ENCODE measurements at regions not wholly inside any gene's neighbourhood (a gene's known extent, or its start where the extent isn't known, plus 50 kb on each side); places are given as distances from the start of the nearest gene placed in this dataset.

DNA sequence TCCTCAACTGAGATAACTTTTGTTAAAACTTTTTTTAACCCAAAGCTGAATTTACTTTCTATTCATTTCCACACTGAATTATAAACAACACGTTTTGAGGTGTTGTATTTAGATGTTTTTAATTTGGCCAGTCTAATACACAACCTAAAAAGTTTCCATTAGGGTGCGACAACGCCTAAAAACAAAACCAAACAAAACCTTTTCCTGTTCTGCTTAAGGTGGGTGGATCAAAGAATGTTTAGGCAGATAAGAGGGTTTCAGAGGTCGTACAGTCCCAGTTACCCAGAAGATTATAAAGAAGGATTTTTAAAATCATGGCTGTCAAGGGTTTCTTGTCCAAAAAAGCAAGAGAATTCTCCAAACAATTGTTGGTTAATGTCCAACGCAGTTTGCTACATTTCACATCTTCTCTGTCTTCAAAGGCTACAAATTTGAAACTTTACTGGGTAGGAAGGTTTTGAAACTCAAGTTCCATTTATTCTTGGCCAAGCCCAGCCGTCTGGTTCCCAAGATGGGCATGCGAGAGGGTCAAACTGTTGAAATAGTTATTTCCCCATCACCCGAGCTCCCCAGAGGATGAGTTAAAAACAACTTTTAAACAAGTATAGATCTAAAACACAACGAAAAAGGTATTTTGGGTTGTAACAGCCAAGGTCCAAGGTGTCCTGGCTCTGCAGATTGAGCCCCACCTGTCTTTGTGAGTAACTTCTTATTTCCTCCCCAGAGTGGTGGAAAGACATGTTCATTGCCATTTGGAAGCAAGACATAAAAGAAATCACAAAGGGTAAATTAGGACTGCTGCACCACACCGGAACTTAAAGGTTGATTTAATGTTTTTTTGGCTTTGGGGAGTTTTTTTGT lies 122.8 kb upstream of the MAP3K1 start:
- DNase-seq (ENCODE audit: low read depth in 3 of 3, low spot score in 2 of 3) = no peak

GRCh38 chr5:56688402-56688801 lies 126.9 kb upstream of the MAP3K1 start:
- no peak for DNase-seq (ENCODE audit: low read depth in 3 of 3, low spot score in 2 of 3)

DNA sequence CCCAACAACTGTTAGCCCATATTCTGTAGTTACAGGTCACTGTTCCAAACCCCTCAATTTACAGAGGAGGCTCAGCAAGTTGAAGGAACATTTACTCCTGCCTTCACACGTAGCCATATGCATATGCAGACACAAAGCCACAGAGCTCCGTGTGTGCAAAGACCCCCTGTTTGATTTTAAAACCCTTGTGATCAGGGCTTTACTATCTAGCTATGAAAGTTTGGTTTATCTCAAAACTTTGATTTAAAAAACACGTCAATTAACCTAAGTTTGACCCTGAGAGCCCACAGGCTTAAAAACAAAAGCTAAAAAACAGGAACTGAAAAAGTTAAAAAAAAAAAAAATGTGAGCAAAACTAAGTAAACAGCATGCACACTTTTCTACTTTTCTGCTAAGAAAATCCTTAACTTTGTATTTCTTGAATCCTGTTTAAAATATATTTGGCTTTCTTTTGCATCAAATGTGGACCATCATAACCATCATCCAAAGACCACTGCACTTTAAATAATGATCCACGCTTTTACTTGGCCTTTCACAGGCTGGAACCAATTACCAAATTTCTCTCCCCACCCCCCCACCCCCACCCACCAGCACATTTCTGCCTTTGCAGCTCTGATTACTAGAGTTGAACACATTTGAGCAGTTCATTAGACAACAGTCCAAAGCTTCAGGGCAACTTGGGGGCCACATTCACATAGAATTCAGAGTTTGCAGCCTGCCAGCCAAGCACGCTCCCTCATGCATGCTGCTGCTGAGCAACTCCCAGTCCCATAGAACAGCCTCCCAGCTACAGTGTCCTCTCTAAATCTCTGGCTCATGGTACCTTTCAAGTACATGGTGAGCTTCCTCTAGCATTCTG lies 128.8 kb upstream of the MAP3K1 start:
- no peak for DNase-seq (ENCODE audit: low read depth in 3 of 3, low spot score in 2 of 3)

DNA sequence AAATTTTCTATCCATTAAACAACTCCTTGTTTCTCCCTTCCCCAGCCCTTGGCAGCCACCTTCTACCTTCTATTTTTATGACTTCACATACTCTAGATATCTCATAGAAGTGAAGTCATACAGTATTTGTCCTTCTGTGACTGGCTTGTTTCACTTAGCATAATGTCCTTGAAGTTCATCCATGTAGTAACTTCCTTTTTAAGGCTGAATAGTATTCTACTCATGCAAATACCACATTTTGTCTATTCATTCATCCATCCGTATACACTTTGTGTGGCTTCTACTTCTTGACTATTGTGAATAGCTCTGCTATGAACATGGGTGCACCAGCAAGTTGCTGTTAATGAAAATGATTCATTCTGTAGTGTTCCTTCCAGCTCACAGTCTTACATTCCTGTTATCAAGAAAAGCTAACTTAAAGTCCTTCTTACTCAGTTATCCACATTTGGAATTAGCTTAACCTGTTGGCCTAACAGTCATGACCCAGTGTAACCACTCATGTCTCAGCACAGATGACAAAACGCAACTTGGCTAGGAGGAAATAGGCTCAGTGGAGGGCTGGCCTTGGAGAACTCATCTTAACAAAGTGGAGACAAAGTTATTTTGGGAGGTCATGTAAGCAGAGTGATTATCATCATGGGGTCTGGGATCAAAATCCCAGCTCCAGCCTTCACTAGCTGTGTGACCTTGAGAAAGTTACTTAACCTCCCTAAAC lies 129.7 kb upstream of the MAP3K1 start:
- no peak for DNase-seq (ENCODE audit: low read depth in 3 of 3, low spot score in 2 of 3)

GRCh38 chr5:56684159-56684558 lies 131.2 kb upstream of the MAP3K1 start:
- no peak for DNase-seq (ENCODE audit: low read depth in 3 of 3, low spot score in 2 of 3)

DNA sequence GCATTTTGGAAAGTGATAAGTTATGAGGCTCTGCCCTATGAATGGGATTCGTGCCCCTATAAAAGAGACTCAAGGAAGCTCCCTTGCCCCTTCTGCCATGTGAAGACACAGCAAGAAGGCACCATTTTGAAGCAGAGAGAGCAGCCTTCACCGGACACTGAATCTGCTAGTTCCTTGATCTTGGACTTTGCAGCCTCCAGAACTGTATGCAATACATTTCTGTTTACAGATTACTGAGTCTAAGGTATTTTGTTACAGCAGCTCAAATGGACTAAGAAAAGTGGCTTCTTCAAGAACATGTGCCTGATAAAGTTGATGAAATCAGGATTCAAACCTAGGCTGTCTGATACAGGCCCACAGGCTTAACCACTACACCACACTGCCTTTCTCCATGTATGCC lies 131.6 kb upstream of the MAP3K1 start:
- DNase-seq (ENCODE audit: low read depth in 3 of 3, low spot score in 2 of 3) = no peak

- no peak for DNase-seq (ENCODE audit: low read depth in 3 of 3, low spot score in 2 of 3)
Observed at GRCh38 chr5:56683281-56683680, 132.1 kb upstream of the MAP3K1 start.

- DNase-seq (ENCODE audit: low read depth in 3 of 3, low spot score in 2 of 3) = no peak
Observed at GRCh38 chr5:56681346-56681745, 134.0 kb upstream of the MAP3K1 start.

- no peak for DNase-seq (ENCODE audit: low read depth in 3 of 3, low spot score in 2 of 3)
Observed at GRCh38 chr5:56680731-56681130, 134.6 kb upstream of the MAP3K1 start.

DNA sequence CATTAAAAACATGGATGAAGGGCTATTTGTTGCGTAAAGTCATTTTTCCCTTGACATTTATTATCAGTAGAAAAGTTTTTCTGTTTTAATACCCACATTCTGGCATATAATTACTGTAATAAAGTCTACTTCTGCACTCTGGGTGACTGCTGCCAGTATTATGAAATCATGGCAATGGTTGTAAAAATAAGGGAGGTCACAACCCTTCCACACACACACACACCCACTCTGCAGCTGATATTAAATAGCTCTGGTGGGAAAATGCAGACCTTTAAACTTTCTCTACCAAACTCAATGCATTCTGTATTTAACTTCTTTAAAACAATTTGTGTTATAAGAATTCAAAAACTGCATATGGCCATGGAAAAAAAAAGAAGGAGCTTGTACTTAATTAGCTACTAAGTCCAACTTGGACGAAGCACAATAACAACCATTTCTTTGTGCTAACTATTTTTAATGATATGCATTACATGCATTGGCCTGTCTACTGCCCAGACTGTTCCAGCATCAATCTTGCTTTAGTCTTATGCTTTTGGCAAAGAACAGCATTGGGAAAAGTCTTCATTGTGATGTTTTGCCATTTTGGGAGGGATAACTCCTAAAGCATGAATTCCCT lies 137.6 kb upstream of the MAP3K1 start:
- DNase-seq (ENCODE audit: low read depth in 3 of 3, low spot score in 2 of 3) = no peak

DNA sequence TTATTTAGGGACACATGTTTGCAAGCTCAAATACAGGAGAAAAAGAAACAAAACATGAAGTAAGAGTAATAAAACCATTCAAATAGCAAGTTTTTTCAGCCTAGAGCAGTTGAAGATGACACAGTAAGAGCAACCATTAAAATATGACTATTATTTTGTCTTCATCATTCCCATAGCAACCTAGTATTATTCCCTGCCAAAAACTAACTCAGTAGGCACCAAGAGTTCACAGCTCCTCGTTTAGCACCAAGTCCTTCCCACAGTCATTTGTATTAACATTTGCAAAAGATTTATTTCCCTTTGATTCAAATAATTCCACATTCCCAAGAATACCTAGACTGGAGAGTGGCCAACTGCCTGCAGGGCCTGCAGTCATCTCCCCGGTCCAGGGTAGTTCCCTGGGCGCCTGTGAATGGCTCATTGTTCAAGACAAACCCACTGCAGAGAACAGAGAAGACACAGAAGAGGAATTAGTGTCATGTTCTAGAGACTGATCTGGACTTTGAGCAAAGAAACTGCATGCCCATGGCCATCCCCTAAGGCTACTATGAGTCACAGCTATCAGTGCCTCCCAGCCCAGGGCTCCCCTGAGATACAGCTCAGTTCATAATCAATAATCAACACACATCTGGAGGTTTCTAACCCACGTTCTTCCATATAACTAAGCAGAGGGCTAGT lies 139.1 kb upstream of the MAP3K1 start:
- DNase-seq (ENCODE audit: low read depth in 3 of 3, low spot score in 2 of 3) = no peak

DNA sequence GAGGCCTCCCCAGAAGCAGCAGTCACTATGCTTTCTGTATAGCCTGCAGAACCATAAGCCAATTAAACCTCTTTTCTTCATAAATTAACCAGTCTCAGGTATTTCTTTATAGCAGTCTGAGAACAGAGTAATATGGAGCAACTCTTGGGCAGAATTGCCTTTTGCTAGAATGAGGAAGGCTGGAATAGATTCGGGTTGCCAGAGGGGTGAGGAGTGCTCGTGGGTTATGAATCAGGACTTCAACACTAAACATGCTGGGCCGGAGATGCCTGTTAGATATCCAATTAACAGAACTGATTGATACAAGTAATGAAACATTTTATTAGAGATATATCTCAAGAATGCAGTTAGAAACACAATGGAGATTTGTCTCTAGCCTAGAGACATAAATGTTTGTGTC lies 140.9 kb upstream of the MAP3K1 start:
- DNase-seq (ENCODE audit: low read depth in 3 of 3, low spot score in 2 of 3) = no peak

GRCh38 chr5:56673171-56673570 lies 142.2 kb upstream of the MAP3K1 start:
- no peak for DNase-seq (ENCODE audit: low read depth in 3 of 3, low spot score in 2 of 3)

- DNase-seq (ENCODE audit: low read depth in 3 of 3, low spot score in 2 of 3) = no peak
Observed at GRCh38 chr5:56671571-56671970, 143.8 kb upstream of the MAP3K1 start.

DNA sequence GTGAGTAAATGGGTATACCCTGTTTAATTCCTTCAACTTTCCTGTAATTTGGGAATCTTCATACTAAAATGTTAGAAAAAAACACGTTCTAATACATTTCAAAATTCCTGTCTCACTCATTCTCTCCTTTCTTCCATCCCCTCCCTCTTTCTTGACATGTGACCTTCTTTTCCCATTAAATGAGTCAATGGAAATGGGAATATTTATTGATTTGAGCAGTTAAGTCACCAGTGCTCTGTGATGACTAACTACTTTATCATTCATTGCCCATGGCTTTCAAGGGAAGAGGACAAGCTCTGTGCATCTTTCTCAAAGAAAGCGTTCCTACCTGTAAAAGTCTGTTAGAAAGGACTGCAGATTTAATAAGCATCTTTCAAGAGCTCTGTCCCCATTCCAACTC lies 144.4 kb upstream of the MAP3K1 start:
- DNase-seq (ENCODE audit: low read depth in 3 of 3, low spot score in 2 of 3) = no peak

DNA sequence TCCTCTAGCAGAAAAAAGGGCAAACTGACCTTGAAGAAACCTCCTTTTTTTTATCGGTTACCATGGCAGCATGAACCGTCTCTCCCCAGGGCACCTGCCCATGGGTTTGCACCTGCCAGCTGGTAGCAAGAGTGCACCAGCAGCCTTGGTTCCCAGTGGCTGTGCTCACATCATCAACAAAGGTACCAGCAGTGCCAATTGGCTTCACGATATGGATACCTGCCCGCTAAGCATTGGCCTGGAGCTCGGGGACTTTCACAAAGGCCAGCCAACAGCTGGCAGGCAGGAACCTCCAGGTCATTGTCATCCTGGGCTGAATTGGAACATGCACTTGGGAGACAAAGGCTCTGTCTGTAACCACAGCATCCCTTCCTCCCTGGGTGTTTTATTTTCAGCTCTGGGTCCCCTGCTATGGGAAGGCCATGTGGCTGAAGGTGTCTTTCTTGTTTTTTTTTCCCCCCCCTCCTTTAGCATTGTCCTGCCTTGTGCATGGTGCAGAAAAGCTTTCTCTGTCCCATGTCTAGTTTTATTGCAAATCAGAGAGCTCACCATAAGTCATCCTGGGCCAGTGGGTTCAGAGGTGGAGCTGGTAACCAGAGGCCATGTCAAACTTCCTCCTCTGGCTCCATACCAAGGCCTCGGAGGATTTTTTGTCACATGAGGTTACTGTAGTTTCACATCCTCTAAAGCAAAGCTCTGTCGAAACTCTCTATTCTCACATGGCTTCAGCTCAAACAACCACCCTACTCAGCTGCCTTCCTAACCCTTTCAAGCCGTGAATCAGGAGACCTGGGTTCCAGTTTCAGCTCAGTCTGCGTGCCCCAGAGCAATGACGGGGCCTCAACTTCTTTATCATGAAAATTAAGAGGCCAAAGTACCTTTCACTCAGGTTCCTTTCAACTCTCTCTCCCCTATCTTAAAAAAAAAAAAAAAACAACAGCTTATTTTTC lies 145.5 kb upstream of the MAP3K1 start:
- no peak for DNase-seq (ENCODE audit: low read depth in 3 of 3, low spot score in 2 of 3)

- DNase-seq (ENCODE audit: low read depth in 3 of 3, low spot score in 2 of 3) = no peak
Observed at GRCh38 chr5:56668996-56669395, 146.4 kb upstream of the MAP3K1 start.

DNA sequence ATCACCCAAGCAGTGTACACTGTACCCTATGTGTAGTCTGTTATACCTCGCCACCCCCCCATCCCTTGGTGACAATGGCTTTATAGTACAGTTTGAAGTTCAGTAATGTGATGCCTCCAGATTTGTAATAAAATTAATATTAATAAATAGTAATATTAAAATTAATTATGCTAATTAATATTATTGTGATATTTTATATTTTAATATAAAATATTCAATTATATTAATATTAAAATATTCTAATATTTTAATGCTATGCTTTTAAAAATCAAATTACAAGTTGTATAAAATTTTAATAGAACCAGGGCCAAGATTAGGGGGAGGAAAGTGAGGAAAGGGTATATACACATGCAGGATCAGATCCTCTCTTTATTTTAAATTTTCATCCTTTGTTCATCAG lies 147.7 kb upstream of the MAP3K1 start:
- DNase-seq (ENCODE audit: low read depth in 3 of 3, low spot score in 2 of 3) = no peak

GRCh38 chr5:56666901-56667300 lies 148.4 kb upstream of the MAP3K1 start:
- DNase-seq (ENCODE audit: low read depth in 3 of 3, low spot score in 2 of 3) = no peak

All from right renal cortex interstitium (tissue), 3 donors.